22Rv1 (cell line): ENCODE measurements at regions not wholly inside any gene's neighbourhood (a gene's known extent, or its start where the extent isn't known, plus 50 kb on each side); places are given as distances from the start of the nearest gene placed in this dataset.
A peak's percentile ranks its signal among the peaks of the same experiment; 100 is the strongest.

Experiments
- H3K27ac ChIP-seq: fragments of 450-650 bp; 2 replicates; pipeline ENCODE4 v1.5.1; 2017
- CTCF ChIP-seq: fragments of 450-650 bp; IDR thresholded peaks from 2 replicates; pipeline ENCODE4 v1.5.1; 2017; ENCODE audit warnings: mild to moderate bottlenecking
- ZFX ChIP-seq: fragments of 450-650 bp; IDR thresholded peaks from 2 replicates; pipeline ENCODE4 v1.6.1; 2017; ENCODE audit warnings: antibody characterized with exemption, borderline replicate concordance

GRCh38 chr17:71757956-71758355, 362.9 kb upstream of the SOX9 start:
- no peak for TF ChIP-seq ZFX
- TF ChIP-seq CTCF: no peak

GRCh38 chr17:71759422-71760060, 361.3 kb upstream of the SOX9 start:
- H3K27ac ChIP-seq: no peak overlapping the region
- TF ChIP-seq ZFX: no peak
- TF ChIP-seq CTCF: no peak

More at GRCh38 chr17:71757956-71758355, 362.9 kb upstream of the SOX9 start:
- H3K27ac ChIP-seq: no peak overlapping the region

GRCh38 chr17:71760062-71760720, 360.6 kb upstream of the SOX9 start:
- no peak for TF ChIP-seq ZFX
- peak; percentile 36 for TF ChIP-seq CTCF

GRCh38 chr17:71762526-71762925, 358.3 kb upstream of the SOX9 start:
- no peak for TF ChIP-seq CTCF
- no peak overlapping the region for H3K27ac ChIP-seq

More at GRCh38 chr17:71760062-71760720, 360.6 kb upstream of the SOX9 start:
- no peak overlapping the region for H3K27ac ChIP-seq

GRCh38 chr17:71764505-71764904, 356.3 kb upstream of the SOX9 start:
- peak; percentile 58 for TF ChIP-seq CTCF
- no peak for TF ChIP-seq ZFX
- H3K27ac ChIP-seq: no peak overlapping the region

- TF ChIP-seq CTCF (no peak), ZFX (no peak)
- no peak overlapping the region for H3K27ac ChIP-seq
Observed at GRCh38 chr17:71765437-71765836, 355.4 kb upstream of the SOX9 start.

GRCh38 chr17:71769850-71770249, 351.0 kb upstream of the SOX9 start:
- no peak overlapping the region for H3K27ac ChIP-seq
- TF ChIP-seq ZFX (no peak), CTCF (no peak)
